ENCODE measurements at regions not wholly inside any gene's neighbourhood (a gene's known extent, or its start where the extent isn't known, plus 50 kb on each side); places are given as distances from the start of the nearest gene placed in this dataset.
"Not testable (repeated sequence)": the region's sequence is repeated elsewhere in the genome, so short reads cannot be mapped to it uniquely, and the experiment has no call there.

DNA sequence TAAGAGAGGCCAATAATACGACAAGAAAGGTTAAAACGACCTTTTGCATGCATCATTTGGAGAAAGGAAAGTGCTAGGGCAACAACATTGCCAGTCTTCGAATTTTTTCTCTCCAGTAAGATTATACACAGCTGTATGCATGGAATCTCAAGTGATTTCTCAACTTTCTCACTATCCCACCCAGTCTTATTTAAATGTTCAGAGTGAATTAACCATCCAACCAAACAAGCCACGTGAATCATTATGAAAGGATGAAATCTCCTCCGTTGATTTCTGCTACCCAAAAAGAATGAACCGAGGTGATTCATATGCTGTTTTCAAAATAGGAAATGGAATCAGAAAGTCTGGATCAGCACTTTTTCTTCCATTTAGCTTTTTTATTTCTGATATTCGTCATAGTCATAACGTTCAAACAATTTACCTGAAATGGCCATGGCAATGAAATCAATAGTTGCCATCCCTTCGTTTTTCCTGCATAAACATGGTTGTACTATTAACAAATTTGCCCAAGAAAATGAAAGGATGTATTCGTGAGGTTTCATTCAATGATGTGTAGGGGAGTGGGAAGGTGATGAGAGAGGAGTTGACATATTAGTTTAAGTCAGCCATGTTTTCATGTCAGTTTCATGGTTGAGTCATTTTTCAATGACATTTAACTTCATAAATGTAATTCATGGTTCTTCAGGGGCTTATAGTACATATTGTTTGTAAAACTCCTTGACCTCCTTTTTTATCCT is 170.9 kb upstream of the WWC1 start:
- DNase-seq = no peak

DNA sequence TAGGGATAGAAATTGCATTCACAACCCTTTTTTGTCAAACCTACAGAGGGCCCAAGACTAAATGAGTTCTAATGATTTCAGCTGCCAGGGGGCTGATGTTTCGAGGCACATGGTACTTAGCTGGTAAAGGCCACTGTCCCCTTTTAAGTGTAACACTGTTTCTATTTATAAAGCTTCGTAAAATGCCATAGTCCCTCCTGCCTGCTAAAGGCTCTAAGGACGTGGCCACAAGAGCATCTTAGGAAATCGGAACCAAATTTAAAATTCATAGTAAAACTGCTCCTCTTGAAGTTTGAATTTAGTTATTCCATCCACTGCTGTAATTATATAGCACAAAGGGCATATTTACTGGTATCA is 170.3 kb upstream of the WWC1 start:
- no peak for DNase-seq

DNA sequence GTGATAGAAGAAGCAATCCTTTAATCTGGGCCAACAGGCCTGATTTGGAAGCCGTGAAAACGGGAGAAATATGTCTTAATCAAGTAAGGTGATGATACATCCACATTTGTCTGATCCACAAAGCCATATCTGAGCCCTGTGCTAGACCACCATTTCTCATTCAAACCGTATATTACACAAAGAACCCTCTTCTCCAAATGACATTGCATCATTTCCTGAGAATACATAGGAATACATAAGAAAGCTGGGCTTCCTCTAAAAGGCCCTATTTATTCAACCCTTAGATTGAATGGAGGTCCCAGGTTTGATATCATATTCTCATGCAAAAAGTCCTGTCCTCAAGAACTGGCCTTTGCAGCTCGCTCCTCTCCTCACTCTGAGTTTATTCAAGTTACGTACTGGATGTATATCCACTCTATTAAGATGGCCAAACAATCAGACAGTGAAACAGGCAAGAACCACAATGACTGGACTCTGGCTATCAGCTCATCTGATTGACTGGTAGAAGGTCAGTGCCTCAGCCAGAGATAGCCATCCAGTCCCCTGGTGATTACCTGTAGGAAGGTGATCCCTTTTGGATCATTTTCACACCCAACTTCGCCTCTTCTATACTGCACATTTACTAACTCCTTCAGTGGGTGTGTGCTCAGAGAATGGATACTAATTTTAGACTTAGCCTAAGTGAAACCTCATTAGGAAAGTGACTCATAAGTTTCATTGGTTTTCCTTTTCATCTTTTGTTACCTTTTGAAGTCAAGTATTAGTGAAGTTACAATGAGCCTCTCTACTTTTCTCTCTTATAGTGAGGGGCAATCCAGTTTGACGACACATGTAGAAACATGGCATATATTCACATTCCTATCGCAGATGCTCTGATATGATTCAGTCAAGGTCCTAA is 167.6 kb upstream of the WWC1 start:
- DNase-seq = no peak

DNA sequence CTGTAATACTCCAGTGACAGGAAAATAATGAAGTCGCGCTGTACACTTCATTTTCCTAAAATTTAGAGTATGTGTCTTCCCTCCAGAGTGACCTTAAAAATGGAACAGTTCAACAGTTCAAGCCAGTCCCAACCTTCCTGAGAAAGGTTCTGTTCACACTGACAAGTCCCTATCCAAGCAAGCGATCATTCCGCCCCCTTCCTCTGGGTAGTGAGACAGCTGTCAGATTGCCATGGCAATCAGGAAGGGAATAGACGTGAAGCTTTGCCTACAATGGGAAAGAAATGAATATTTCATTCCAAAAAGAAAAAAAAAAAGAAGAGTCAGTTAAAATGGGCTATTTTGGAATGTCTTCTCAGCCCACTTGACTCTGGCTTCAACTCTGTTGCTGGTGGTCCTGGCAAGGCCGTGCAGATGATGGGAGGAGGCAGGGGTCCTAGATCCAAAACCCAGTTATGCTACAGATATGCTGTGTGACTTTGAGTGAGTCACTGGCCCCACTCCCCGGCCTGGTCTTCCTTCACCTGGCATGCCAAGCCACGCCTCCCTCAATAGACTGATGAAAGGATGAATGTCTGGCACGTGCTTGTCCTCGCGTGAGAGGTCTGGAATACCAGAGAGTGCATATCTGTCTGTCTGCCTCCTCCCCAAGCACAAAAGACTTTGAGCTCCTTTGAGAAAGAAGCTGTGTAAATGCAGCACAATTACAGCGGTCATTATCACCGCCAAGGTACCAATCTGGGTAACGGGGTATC is 165.8 kb upstream of the WWC1 start:
- DNase-seq = no peak

DNA sequence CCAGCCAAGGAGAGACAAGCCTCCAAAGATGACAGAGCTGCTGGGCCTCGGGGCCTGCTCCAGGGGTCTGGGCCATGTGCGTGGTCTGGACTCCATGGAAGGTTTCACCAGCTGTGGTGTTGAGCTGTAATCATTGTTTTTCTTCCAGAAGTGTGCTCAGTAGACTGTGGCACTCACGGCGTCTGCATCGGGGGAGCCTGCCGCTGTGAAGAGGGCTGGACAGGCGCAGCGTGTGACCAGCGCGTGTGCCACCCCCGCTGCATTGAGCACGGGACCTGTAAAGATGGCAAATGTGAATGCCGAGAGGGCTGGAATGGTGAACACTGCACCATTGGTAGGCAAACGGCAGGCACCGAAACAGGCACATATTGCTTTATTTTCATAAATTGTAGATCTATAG is 164.8 kb upstream of the WWC1 start:
- DNase-seq = no peak

DNA sequence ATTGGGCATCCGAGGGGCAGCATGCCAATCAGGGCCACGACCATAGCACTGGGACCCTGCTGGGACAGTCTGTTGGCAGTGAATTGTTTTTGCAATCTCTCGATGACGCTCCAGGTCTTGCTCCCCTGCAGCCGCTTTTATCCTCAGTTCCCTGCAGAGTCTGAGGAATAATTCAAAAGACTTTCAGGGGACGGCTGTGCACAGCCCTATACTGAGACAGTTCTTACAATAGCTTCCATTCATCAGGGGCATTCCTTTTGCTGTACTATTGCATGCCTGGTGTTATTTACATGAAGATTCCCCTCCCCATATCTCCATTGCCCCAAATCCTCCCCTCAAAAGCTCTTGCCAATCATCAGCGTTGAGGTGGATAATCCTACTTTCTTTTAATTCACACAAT is 163.3 kb upstream of the WWC1 start:
- DNase-seq = no peak

GRCh38 chr5:168128557-168128956 is 162.9 kb upstream of the WWC1 start:
- DNase-seq = no peak

GRCh38 chr5:168131519-168131918 is 159.9 kb upstream of the WWC1 start:
- no peak for DNase-seq

DNA sequence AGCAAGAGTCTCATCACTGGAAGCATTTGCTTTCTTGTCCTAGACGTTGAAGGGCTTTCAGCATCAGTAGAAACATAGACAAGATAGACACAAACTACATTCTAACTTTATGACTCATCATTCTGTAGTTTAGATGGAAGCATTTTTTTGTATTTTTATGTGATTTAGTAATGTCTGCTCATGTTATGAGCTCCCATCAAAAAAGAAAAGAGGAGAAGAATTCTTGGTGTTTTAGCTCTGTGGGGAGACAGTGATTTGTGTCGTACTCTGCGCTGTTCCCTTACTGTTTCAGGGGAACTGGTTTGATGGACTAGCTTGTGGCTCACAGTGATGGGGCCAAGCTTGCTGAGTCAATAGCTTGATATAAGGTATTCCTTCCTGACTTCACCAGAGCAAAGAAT is 159.2 kb upstream of the WWC1 start:
- no peak for DNase-seq

DNA sequence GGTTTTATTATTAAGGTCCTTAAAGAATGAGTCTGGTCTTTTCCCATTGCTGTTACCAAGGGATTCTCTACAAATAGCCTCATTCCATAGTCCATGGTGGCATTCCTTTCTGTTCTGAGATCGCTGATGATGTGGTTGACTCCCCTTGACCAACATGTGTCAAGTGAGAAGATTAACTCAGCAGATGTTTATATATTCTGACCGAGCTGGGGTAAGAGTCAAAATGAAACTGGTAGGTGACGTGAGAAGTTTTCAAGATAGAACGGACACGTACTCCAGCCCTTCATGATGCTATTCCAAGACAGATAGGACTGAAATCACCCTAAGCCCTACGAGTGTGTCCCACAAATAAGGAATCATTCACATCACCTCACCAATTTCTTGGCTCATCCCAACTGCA is 155.5 kb upstream of the WWC1 start:
- DNase-seq = no peak

GRCh38 chr5:168136340-168136739 is 155.1 kb upstream of the WWC1 start:
- DNase-seq = no peak

DNA sequence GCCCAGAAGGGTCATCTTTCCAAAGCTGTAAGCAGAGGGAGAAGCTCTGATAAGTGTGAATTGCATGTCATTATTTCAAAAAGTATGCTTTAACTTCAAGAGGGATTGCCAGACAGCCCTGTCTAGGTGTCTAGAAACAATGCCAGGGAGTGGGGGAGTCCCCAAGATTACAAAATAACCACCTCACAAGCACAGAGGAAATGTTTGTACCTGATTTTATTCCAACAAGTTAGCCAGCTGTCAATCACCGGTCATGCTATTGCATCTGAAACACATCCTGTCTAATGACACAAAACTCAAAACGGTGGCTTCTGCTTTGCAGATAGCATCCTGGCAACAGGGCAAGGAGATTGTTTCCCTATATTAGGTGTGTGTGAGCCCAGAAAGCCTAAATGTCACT is 154.2 kb upstream of the WWC1 start:
- DNase-seq = no peak

DNA sequence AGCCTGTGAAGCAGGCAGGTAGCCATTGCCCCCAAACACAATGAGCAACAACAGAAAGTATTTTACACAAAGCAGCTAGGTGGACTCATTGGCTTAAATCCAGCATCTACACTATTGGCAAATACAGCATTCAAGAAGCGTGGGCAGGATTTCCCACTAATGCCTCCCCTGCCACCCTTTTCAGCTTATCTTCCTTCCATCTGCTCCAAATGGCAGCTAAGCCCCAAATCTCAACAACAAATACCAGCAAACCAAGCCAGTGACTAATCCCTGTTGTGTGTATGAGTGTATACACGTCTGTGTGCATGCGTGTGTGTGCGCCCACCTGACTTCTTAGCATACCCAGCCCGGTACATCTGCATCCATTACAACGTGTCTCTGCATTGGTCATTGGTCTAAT is 151.2 kb upstream of the WWC1 start:
- DNase-seq = no peak

- DNase-seq = no peak
Observed at GRCh38 chr5:168142402-168142801, 149.0 kb upstream of the WWC1 start.

GRCh38 chr5:168143521-168143920 is 147.9 kb upstream of the WWC1 start:
- DNase-seq = not testable (repeated sequence)

DNA sequence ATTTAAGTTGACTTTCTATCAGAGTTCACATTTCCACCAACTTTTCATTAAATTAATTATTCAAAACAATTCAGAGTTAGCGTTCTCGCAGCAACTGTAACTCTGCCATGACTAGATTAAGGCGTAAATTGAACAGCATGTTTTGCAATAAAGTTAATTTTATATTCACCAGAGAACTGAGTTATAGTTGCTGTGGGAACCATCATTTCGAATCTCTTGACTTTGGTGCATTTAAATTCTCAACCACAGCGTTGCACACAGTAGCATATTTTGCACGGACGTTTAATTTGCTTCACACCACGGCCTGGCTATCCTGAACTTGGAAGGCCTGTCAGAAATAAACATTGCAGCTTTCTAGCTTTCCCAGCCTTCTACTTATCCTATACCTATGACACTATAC is 144.3 kb upstream of the WWC1 start:
- no peak for DNase-seq

DNA sequence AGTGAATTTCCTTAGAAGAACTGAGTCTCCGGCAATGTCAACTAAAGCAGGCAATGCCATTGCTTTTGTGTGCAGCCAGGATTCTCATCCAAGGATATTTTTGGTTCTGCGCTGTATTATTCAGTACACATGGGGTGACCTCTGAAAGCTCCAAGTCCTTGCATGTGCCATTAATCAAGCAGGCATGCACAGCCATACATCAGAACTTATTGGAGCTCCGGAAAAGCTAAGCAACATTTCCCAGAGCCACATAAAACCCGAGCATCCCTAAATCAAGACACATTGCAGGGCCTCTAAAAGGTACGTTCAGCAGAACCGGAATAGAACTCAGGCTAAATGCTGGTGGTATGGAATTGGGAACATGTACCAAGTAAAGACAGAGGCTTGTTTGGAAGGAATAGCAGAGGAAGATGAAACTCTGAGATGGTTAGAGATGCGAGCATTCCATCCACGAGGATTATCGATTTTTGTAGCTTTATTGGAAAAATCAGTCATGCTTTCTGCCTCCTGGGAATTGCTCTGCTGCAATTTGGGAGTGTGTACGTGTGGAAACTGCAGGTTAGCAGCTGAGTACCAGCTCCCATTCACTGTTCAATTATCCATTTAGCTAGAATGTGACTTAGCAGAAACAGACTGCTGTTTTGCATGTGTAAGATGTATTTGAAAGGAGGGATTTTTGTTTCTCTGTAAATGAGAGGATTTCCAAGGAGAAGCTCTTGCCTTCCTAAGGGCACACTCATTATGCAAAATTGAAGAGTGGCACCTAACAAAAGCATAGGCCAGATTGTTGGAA is 143.7 kb upstream of the WWC1 start:
- no peak for DNase-seq

DNA sequence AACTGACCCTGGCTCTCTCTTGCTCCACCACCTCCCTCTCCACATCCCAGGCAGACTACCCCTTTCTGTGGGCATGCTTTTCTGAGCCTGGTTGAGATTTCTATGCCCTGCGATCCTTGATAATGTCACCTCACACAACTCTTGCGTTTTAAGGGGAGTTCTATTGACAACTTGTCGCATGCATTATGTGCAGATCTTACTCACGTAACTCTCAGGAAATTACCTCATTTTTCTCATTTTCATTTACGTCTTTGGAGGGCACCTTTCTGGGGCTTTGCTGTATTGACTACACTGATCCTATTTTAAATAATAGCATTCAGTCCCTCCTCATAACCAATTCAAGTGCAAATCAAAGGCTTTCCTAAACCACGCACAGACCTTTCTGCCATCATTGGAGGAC is 140.4 kb upstream of the WWC1 start:
- DNase-seq = no peak

DNA sequence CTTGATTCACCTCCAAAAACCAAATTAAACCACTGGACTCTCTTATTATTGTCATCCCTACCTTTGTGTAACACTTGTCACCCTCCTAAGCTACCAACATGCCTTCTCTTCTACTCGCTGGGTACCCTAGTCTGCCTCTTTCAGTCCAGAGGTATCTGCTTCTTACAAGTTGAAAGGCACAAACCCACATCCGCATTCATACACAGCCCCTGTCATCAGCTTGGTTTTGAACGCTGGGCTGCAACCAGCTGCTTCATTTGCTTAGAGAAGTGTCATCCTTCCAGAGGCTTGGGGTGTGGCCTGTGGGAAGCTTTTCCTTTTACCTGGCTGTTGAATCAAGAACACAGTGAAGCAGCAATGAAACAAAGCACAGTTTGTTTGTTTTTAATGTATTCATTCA is 138.8 kb upstream of the WWC1 start:
- no peak for DNase-seq

GRCh38 chr5:168153263-168153875 is 138.1 kb upstream of the WWC1 start:
- no peak for DNase-seq

- DNase-seq = no peak
Observed at GRCh38 chr5:168153876-168154270, 137.6 kb upstream of the WWC1 start.

DNA sequence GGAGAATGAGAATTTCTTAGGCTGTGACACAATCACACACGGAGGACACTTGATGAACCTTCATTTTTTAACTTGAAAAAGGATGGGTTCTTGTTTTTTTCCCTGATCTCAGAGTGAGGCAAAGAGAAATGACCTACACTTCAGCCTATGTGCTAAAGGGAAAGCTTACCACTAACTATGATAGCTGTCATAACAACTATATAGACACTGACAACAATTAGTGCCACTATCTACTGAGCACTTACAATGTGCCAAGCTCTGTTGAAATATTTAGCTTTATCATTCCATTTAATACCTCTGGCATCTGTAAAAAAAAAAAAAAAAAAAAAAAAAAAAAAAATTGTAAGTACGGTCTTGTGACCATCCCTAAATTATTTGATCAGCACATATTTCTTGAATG is 135.9 kb upstream of the WWC1 start:
- DNase-seq = no peak

DNA sequence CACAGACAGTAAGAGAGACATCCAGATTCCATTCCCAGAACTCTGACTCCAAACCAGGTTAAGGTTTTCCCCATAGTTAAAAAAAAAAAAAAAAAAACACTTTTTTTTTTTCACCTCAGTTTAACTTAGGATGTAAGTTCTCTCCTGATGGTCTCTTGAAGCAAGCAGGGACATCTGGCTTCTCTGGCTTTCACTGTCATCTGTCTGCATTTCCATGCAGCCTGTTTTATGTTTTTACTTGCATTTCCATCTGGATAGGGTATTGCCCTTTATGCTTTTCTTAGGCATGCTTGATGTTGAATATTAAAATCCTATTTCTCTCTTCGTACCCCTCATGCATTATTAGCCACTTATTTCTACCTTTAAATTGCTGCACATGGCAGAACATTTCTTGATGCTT is 135.3 kb upstream of the WWC1 start:
- DNase-seq = no peak
